Activated T-cell treated with anti-CD3 and anti-CD28 coated beads, Interleukin-2, amount 50 U/mL, for 24 hours (primary cell): ENCODE measurements at regions not wholly inside any gene's neighbourhood (a gene's known extent, or its start where the extent isn't known, plus 50 kb on each side); places are given as distances from the start of the nearest gene placed in this dataset.

ENCODE experiments used
- DNase-seq: peaks from one replicate; pipeline ENCODE4 v3.0.0-alpha.2; 2020
- H3K27ac Mint-ChIP-seq: 2 replicates; pipeline ENCODE4 v1.8.0; 2020; ENCODE audit warnings: mild to moderate bottlenecking, mixed read lengths
- H3K27me3 Mint-ChIP-seq: 2 replicates; pipeline ENCODE4 v1.8.0; 2020; ENCODE audit warnings: mixed read lengths
- H3K36me3 Mint-ChIP-seq: 2 replicates; pipeline ENCODE4 v1.8.0; 2020; ENCODE audit warnings: low read depth, mixed read lengths
- H3K4me1 Mint-ChIP-seq: 2 replicates; pipeline ENCODE4 v1.8.0; 2020; ENCODE audit warnings: low read depth, mixed read lengths
- H3K4me3 Mint-ChIP-seq: 2 replicates; pipeline ENCODE4 v1.8.0; 2020; ENCODE audit warnings: mild to moderate bottlenecking, moderate library complexity, mixed read lengths
- H3K9me3 Mint-ChIP-seq: 2 replicates; pipeline ENCODE4 v1.8.0; 2020; ENCODE audit warnings: mixed read lengths

DNA sequence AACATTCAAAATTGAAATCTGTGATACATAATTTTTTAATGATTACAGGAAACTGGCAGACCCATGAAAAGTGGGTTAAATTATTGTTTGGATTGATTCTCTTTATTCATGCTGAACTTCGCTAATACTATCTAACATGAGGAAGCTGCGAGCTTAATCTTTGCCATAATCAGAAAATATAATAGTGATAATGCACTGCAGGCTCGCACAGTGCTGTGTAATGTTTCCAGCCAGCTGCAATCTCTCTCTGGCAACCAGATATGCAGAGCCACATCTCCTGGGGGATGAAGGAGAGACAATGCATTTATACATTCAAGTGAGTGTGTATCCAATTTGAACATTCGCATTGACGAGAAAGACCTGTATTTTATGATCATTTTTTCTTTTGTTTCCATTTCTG lies 669.7 kb upstream of the RGMB start:
- Mint-ChIP-seq H3K4me3 (no peak overlapping the region), H3K4me1 (no peaks in the 10 kb centered on the region), H3K9me3 (no peaks in the 10 kb centered on the region), H3K27ac (no peak overlapping the region), H3K27me3 (peaks cover 2% of the 10 kb centered on the region), H3K36me3 (no peaks in the 10 kb centered on the region)
- DNase-seq = no peak

DNA sequence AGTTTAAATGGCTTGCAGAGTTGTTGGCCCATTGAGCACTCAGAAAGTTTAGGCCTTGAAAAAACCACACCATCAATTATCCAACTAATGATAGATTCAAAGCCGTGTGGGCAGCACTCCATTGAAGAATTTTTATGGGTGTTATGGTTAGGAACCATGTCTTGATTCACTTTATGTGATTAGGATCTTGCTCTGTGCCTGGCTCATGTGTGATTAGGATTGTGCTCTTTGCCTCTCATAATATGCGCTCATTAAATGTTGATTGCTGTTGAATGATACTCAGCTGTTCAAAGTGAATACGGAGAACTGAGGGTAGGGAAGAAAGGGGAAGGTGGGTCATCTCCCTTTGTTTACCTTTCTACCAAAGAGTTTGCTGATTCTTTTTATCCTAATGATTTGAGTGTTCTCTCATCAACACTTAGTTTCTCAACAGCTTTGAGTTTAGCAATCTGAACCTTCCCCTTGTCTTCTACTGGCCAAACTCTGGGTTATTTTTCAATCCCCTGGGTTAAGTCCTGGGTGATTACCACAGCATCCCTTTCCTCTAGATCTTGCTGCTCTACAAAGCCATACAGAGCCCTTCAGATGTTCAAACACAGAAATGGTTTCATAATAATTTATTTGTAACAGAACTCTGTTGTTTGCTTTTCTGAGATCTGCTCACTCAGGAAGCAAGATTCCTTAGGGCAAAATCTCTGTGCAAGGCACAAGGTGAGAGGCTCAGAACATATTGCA lies 668.8 kb upstream of the RGMB start:
- Mint-ChIP-seq H3K27ac (no peak overlapping the region), H3K36me3 (no peaks in the 10 kb centered on the region), H3K4me3 (no peak overlapping the region), H3K27me3 (peaks cover 2% of the 10 kb centered on the region), H3K4me1 (no peaks in the 10 kb centered on the region), H3K9me3 (no peaks in the 10 kb centered on the region)
- no peak for DNase-seq

- Mint-ChIP-seq H3K27ac (no peak overlapping the region), H3K27me3 (peaks cover 4% of the 10 kb centered on the region), H3K36me3 (no peaks in the 10 kb centered on the region), H3K4me1 (no peaks in the 10 kb centered on the region), H3K4me3 (no peak overlapping the region), H3K9me3 (no peaks in the 10 kb centered on the region)
- no peak for DNase-seq
Observed at GRCh38 chr5:98105681-98106080, 667.8 kb upstream of the RGMB start.

GRCh38 chr5:98106116-98107031 lies 667.1 kb upstream of the RGMB start:
- Mint-ChIP-seq H3K9me3 (no peaks in the 10 kb centered on the region), H3K27me3 (peaks cover 4% of the 10 kb centered on the region), H3K36me3 (no peaks in the 10 kb centered on the region), H3K4me1 (no peaks in the 10 kb centered on the region), H3K27ac (no peak overlapping the region), H3K4me3 (no peak overlapping the region)
- DNase-seq = no peak

DNA sequence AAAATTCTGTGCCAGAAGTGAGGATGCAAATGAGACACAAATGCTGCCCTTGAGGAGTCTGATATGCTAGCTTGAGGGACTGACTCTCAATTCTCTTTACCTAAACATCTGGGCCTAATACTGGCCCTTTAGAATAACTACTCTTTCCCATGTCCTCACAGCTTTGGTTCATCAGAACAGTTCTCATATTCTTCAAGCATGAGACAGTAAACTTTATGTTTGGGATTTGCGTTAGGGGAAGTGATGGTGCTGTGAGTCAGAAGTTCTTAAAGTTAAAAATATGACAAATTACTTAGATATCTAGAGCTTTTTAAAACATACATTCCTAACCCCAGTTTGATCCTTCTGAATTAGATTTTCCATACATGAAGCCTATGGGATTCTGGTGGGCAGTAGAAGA lies 665.0 kb upstream of the RGMB start:
- no peaks in the 10 kb centered on the region for H3K36me3 Mint-ChIP-seq
- H3K4me1 Mint-ChIP-seq = no peaks in the 10 kb centered on the region
- H3K27me3 Mint-ChIP-seq = peaks cover 4% of the 10 kb centered on the region
- no peak overlapping the region for H3K27ac Mint-ChIP-seq
- H3K4me3 Mint-ChIP-seq = no peak overlapping the region
- no peak for DNase-seq
- no peaks in the 10 kb centered on the region for H3K9me3 Mint-ChIP-seq

GRCh38 chr5:98109561-98110006 lies 663.9 kb upstream of the RGMB start:
- no peak for DNase-seq
- Mint-ChIP-seq H3K4me3 (no peak overlapping the region), H3K4me1 (no peaks in the 10 kb centered on the region), H3K27ac (no peak overlapping the region), H3K9me3 (no peaks in the 10 kb centered on the region), H3K27me3 (peaks cover 4% of the 10 kb centered on the region), H3K36me3 (no peaks in the 10 kb centered on the region)

GRCh38 chr5:98110282-98110691 lies 663.2 kb upstream of the RGMB start:
- H3K4me1 Mint-ChIP-seq = no peaks in the 10 kb centered on the region
- DNase-seq = no peak
- no peak overlapping the region for H3K27ac Mint-ChIP-seq
- H3K36me3 Mint-ChIP-seq = no peaks in the 10 kb centered on the region
- no peak overlapping the region for H3K4me3 Mint-ChIP-seq
- H3K9me3 Mint-ChIP-seq = no peaks in the 10 kb centered on the region
- peaks cover 4% of the 10 kb centered on the region for H3K27me3 Mint-ChIP-seq

DNA sequence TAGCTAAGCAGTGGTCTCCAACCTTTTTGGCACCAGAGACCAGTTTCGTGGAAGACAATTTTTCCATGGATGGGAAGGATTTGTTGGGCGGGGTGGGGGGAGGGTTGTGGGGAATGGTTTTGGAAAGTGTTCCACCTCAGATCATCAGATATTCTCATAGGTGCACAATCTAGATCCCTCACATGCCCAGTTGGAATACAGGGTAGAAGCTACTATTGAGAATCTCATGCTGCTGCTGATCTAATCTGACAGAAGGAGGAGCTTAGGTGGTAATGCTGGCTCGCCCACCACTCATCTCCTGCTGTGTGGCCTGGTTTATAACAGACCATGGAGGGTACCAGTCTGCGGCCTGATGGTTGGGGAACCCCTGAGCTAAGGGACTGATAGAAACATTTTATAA lies 662.7 kb upstream of the RGMB start:
- H3K27me3 Mint-ChIP-seq = peaks cover 4% of the 10 kb centered on the region
- no peaks in the 10 kb centered on the region for H3K9me3 Mint-ChIP-seq
- no peak for DNase-seq
- no peak overlapping the region for H3K4me3 Mint-ChIP-seq
- H3K4me1 Mint-ChIP-seq = no peaks in the 10 kb centered on the region
- H3K36me3 Mint-ChIP-seq = no peaks in the 10 kb centered on the region
- H3K27ac Mint-ChIP-seq = no peak overlapping the region

- Mint-ChIP-seq H3K4me3 (no peak overlapping the region), H3K27me3 (peaks cover 2% of the 10 kb centered on the region), H3K9me3 (no peaks in the 10 kb centered on the region), H3K4me1 (no peaks in the 10 kb centered on the region), H3K36me3 (no peaks in the 10 kb centered on the region), H3K27ac (no peak overlapping the region)
- DNase-seq = no peak
Observed at GRCh38 chr5:98111686-98112085, 661.8 kb upstream of the RGMB start.

DNA sequence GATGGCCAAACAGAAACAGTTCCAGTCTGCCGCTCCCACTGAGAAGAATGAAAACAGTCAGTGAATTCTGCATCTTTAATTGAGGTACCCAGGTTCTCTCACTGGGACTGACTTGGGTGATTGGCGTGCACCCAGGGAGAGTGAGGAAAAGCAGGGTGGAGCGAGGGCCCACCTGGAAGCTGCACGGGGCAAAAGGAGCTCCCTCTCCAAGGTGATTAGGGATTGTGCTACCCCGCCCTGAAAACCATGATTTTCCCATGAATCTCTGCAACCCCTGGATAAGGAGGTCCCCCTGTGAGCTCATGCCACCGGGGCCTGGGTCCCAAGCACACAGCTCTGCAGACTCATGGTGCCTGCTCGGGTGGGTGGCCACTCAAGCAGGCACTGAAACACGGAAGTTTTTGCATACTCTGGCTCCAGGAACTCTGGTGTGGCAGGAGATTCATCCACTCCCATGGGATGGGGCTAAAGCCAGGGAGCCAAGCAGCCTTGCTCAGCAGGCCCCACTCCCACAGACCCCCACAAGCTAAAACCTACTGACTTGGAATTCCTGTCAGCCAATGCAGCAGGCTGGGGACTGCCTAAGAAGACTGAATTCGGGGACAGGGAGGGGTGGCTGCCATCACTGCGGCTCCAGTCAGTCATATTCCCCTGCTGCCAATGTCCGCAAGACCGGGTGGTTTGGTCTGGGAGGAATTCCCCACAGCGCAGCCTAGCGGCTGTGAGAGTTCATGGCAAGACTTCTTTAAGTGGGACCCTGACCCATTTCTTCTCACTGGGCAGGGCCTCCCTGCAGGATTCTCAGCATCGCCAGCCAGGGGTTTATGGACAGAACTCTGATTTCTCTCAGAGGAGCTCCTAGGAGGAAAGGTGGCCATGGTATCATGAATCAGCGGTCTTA lies 652.2 kb upstream of the RGMB start:
- Mint-ChIP-seq H3K9me3 (no peaks in the 10 kb centered on the region), H3K4me3 (no peak overlapping the region), H3K27ac (no peak overlapping the region), H3K4me1 (no peaks in the 10 kb centered on the region), H3K27me3 (no peaks in the 10 kb centered on the region), H3K36me3 (no peaks in the 10 kb centered on the region)
- DNase-seq = no peak

DNA sequence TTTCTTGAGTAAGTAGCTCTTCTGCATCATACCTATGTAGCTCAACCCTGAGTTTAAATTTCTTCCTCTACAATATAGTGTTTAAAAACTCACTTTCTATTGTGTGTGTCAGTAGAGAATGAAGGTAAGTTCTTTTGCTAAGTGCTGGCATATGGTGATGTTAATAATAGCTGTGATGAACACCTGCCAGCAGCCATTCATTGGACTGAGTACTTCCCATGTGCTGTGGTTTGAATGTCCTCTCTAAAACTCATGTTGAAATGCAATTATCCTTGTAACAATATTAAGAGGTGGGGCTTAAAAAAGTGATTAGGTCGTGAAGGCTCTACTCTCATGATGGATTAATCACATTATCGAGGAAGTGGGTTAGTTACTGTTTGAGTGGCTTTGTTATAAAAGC lies 645.2 kb upstream of the RGMB start:
- DNase-seq = no peak
- Mint-ChIP-seq H3K4me1 (no peaks in the 10 kb centered on the region), H3K36me3 (no peaks in the 10 kb centered on the region), H3K27ac (no peak overlapping the region), H3K4me3 (no peak overlapping the region), H3K9me3 (no peaks in the 10 kb centered on the region), H3K27me3 (no peaks in the 10 kb centered on the region)

GRCh38 chr5:98128846-98129245 lies 644.6 kb upstream of the RGMB start:
- Mint-ChIP-seq H3K4me1 (no peaks in the 10 kb centered on the region), H3K27ac (no peak overlapping the region), H3K9me3 (no peaks in the 10 kb centered on the region), H3K4me3 (no peak overlapping the region), H3K36me3 (no peaks in the 10 kb centered on the region), H3K27me3 (no peaks in the 10 kb centered on the region)
- no peak for DNase-seq

DNA sequence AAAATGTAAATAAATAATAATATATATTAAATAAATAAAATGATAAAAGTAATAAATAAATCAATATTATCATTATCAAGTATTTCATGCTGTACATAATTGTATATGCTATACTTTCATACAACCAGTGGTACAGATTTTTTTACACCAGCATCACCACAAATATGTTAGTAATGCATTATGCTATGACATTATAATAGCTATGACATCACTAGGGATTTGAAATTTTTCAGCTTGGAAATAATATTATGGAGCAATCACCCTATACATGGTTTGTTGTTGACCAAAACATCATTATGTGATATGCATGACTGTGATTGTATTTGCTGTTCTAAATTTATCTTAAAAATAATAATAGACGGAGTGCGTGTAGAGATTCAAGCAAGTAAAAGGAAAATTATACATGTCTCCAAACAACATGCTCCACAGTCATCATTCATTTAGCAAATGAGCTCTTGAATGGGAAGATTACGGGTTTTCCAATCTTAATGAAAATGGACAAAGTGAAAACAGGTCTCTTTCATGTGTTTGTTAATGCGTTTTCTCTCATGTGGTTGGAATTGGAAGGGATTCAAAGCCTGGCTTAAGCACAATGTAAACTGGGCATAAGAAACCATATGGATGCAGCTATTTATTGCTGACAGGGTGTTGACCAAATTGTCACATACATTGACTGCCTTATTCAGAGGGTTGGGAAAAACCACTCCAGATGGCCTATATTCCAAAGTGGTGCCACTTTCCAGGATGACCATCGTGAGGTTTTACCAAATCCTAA lies 643.0 kb upstream of the RGMB start:
- Mint-ChIP-seq H3K4me3 (no peak overlapping the region), H3K36me3 (no peaks in the 10 kb centered on the region), H3K27me3 (no peaks in the 10 kb centered on the region), H3K9me3 (no peaks in the 10 kb centered on the region), H3K4me1 (no peaks in the 10 kb centered on the region), H3K27ac (no peak overlapping the region)
- DNase-seq = no peak

DNA sequence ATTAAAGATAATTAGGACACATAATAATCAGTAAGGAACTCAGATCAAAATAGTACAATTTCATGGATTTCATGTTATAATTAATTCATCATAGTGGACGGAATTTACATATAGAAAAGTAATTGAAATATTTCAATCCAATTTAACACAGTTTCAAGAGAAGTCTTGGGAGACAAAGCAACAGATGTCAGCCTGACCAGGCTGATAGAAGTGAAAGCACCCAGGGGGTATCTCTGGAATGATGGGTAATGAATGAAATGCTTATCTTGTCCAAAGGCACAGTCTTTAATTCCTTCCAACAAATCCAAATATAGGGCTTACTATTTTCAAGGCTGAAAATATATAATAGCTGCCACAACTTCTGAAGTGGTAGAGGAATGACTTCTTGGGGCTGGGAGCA lies 629.3 kb upstream of the RGMB start:
- no peak overlapping the region for H3K27ac Mint-ChIP-seq
- no peaks in the 10 kb centered on the region for H3K27me3 Mint-ChIP-seq
- DNase-seq = no peak
- no peaks in the 10 kb centered on the region for H3K4me1 Mint-ChIP-seq
- no peak overlapping the region for H3K4me3 Mint-ChIP-seq
- H3K36me3 Mint-ChIP-seq = no peaks in the 10 kb centered on the region
- H3K9me3 Mint-ChIP-seq = no peaks in the 10 kb centered on the region
